RWPE2 (cell line): ENCODE measurements at regions not wholly inside any gene's neighbourhood (a gene's known extent, or its start where the extent isn't known, plus 50 kb on each side); places are given as distances from the start of the nearest gene placed in this dataset.

Experiments
- ATAC-seq: fragments of 200-7000 bp; cut with Tn5 transposase; 3 replicates; pipeline ENCODE4 v1.9.1; 2021; ENCODE audit warnings: low read depth
- DNase-seq: peaks from one replicate; pipeline ENCODE4 v3.0.0-alpha.2; 2020; ENCODE audit warnings: low spot score
- H3K27ac ChIP-seq: fragments of 450-650 bp; 2 replicates; pipeline ENCODE4 v1.5.1; 2017; ENCODE audit warnings: mild to moderate bottlenecking; ENCODE audit not compliant: poor library complexity, severe bottlenecking
- H3K27me3 ChIP-seq: fragments of 250-450 bp; sonication (Bioruptor Pico); 2 replicates; pipeline ENCODE4 v1.5.1; 2021; ENCODE audit warnings: mild to moderate bottlenecking, moderate library complexity; ENCODE audit not compliant: insufficient read depth, poor library complexity, severe bottlenecking
- H3K36me3 ChIP-seq: fragments of 250-450 bp; sonication (Bioruptor Pico); 2 replicates; pipeline ENCODE4 v1.5.1; 2020; ENCODE audit warnings: low read depth, mild to moderate bottlenecking, moderate library complexity
- H3K4me1 ChIP-seq: fragments of 250-450 bp; sonication (Bioruptor Pico); 2 replicates; pipeline ENCODE4 v1.5.1; 2021; ENCODE audit warnings: mild to moderate bottlenecking, moderate library complexity; ENCODE audit not compliant: insufficient read depth, poor library complexity, severe bottlenecking
- H3K4me3 ChIP-seq: fragments of 250-450 bp; sonication (Bioruptor Pico); 2 replicates; pipeline ENCODE4 v1.5.1; 2021; ENCODE audit warnings: mild to moderate bottlenecking, moderate library complexity; ENCODE audit not compliant: severe bottlenecking
- H3K9me3 ChIP-seq: fragments of 250-450 bp; sonication (Bioruptor Pico); 2 replicates; pipeline ENCODE4 v1.5.1; 2021; ENCODE audit warnings: mild to moderate bottlenecking, moderate library complexity; ENCODE audit not compliant: severe bottlenecking
- TF ChIP-seq, protein P1 (sequence below): fragments of 450-650 bp; IDR thresholded peaks from one replicate; pipeline ENCODE4 v1.5.1; 2017; ENCODE audit warnings: mild to moderate bottlenecking, moderate library complexity; ENCODE audit not compliant: poor library complexity, severe bottlenecking

DNA sequence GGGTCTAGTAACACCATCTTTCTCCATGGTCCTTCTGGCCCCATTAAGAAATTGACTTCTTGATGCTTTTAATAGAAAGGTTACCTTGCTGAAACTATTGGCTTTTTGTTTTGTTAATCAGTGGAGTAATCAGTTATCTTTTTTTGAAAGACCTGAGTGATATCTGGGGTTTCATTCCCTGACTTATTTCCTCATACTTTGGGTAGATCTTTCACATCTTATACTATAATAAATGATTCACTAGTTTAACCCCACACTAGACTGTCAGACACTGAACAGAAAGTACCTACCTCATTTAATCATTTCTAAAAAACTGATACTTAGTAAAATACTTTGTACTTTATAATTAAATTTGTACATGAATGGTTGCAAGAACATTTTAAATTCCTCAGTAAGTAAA is 1021.1 kb downstream of the STIM2 start:
- no peak overlapping the region for H3K4me3 ChIP-seq
- DNase-seq (no peak), ATAC-seq (no peak)
- no peaks in the 10 kb centered on the region for H3K4me1 ChIP-seq
- H3K36me3 ChIP-seq: no peaks in the 10 kb centered on the region
- H3K27me3 ChIP-seq: no peaks in the 10 kb centered on the region
- no peaks in the 10 kb centered on the region for H3K9me3 ChIP-seq
- TF ChIP-seq, protein P1, sequence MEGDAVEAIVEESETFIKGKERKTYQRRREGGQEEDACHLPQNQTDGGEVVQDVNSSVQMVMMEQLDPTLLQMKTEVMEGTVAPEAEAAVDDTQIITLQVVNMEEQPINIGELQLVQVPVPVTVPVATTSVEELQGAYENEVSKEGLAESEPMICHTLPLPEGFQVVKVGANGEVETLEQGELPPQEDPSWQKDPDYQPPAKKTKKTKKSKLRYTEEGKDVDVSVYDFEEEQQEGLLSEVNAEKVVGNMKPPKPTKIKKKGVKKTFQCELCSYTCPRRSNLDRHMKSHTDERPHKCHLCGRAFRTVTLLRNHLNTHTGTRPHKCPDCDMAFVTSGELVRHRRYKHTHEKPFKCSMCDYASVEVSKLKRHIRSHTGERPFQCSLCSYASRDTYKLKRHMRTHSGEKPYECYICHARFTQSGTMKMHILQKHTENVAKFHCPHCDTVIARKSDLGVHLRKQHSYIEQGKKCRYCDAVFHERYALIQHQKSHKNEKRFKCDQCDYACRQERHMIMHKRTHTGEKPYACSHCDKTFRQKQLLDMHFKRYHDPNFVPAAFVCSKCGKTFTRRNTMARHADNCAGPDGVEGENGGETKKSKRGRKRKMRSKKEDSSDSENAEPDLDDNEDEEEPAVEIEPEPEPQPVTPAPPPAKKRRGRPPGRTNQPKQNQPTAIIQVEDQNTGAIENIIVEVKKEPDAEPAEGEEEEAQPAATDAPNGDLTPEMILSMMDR: no peak
- no peak overlapping the region for H3K27ac ChIP-seq

DNA sequence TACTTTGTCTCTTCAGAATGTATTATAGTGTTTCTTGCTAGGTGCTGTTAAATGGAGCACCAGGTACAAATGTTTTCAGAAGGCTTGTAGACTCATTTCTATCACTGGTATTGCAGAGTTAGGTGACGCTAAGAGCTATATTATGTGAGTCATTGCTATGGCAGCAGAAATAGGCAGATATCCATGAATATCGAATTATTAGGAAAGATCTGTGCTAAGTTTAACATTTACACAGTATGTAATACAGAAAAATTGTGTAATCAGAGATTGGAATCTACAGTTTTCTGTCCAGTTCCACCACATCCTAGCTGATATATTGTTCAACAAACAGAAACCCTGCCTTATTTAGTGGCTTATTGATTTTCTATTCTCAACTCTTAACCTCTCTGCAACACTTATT is 1025.5 kb downstream of the STIM2 start:
- no peaks in the 10 kb centered on the region for H3K4me1 ChIP-seq
- H3K36me3 ChIP-seq: no peaks in the 10 kb centered on the region
- no peak overlapping the region for H3K4me3 ChIP-seq
- no peak overlapping the region for H3K27ac ChIP-seq
- H3K27me3 ChIP-seq: no peaks in the 10 kb centered on the region
- no peaks in the 10 kb centered on the region for H3K9me3 ChIP-seq
- TF ChIP-seq, protein P1: no peak
- DNase-seq (no peak), ATAC-seq (peak; percentile 69)

- ATAC-seq (no peak), DNase-seq (no peak)
- no peaks in the 10 kb centered on the region for H3K36me3 ChIP-seq
- no peak overlapping the region for H3K4me3 ChIP-seq
- no peaks in the 10 kb centered on the region for H3K27me3 ChIP-seq
- no peaks in the 10 kb centered on the region for H3K9me3 ChIP-seq
- H3K27ac ChIP-seq: no peak overlapping the region
- no peaks in the 10 kb centered on the region for H3K4me1 ChIP-seq
- TF ChIP-seq, protein P1: no peak
These were observed 1027.0 kb downstream of the STIM2 start for GRCh38 chr4:27887646-27888045.

DNA sequence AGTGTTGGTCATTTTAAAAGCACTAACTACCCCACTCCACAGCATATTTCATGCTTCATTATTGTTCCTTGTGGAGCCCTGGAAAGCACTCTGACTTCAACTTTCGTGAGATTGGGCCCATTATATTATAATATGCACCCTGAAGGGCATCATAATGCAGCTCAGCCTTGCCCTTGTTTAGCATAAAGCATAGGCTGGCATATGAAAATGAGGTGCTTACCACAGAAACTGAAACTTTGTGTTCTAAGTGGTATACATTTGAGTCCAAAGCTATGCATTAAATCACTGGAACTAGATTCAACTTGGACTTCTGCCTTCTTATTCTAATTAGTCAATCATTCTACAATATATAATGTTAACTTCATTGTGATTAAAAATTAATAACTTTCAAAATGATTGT is 1027.9 kb downstream of the STIM2 start:
- TF ChIP-seq, protein P1: no peak
- H3K9me3 ChIP-seq: no peaks in the 10 kb centered on the region
- no peaks in the 10 kb centered on the region for H3K4me1 ChIP-seq

GRCh38 chr4:27894951-27895350 is 1034.3 kb downstream of the STIM2 start:
- ATAC-seq: no peak
- H3K4me3 ChIP-seq: no peak overlapping the region
- TF ChIP-seq, protein P1: no peak
- H3K4me1 ChIP-seq: no peaks in the 10 kb centered on the region
- H3K27ac ChIP-seq: no peak overlapping the region
- H3K36me3 ChIP-seq: no peaks in the 10 kb centered on the region
- DNase-seq: no peak
- no peaks in the 10 kb centered on the region for H3K9me3 ChIP-seq
- H3K27me3 ChIP-seq: no peaks in the 10 kb centered on the region

More for the DNA sequence above, 1027.9 kb downstream of the STIM2 start:
- ATAC-seq (no peak), DNase-seq (no peak)
- no peaks in the 10 kb centered on the region for H3K36me3 ChIP-seq
- H3K27ac ChIP-seq: no peak overlapping the region
- no peaks in the 10 kb centered on the region for H3K27me3 ChIP-seq
- H3K4me3 ChIP-seq: no peak overlapping the region
